HG02884 (cell line): ENCODE measurements at regions not wholly inside any gene's neighbourhood (a gene's known extent, or its start where the extent isn't known, plus 50 kb on each side); places are given as distances from the start of the nearest gene placed in this dataset.

Experiments used
- ATAC-seq: cut with Tn5 transposase; IDR thresholded peaks from one replicate; pipeline ENCODE4 v1.9.1; 2021; ENCODE audit warnings: mild to moderate bottlenecking, moderate library complexity; ENCODE audit not compliant: unreplicated experiment

DNA sequence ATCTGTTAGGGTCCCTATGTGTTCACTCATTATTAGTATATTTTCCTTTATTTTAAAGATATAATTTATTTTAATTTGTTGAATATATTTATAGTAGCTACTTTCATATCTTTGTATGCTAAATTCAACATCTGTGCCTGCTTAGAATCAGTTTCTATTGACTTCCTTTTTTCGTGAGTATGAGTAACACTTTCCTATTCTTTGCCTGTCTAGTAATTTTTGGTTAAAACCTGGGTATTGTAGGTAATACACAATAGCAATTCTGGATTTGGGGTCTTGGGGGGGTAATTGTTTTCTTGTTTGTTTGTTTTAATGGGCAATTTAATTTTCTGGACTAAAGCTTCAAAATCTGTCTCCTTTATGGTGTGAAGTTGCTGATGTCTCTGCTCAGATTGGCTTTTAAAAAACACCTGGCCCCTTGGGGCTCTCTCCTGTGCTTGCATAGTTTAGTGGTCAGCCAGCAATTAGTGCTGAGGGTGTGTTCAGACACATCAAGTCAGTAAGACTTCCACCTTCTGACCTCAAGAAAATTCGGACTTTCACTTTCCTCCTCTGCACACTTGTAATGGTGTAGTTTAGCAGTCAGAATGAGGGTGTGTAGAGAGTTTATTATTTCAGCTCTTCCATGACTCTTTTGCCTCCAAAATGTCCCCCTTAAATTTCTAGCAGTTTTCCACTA lies 124.4 kb upstream of the MAP1B start:
- no peak for ATAC-seq

DNA sequence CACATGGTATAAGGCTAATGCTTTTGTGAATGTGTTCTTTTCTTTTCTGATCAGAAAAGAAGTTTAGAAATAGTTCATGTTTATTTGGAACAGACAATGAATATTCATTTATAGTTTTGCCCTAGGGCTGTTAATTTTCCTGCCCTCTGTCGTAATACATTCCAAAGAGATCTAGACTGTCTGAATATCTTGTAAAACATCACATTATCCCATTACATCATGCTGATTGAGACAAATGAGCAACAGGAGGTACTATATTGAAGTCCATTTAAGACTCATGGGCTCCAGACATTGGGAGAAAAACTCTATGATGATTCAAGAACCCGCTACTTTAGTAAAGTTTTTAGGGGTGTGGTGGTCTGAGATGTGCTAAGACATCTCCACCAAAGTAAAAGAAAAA lies 121.2 kb upstream of the MAP1B start:
- ATAC-seq: no peak

DNA sequence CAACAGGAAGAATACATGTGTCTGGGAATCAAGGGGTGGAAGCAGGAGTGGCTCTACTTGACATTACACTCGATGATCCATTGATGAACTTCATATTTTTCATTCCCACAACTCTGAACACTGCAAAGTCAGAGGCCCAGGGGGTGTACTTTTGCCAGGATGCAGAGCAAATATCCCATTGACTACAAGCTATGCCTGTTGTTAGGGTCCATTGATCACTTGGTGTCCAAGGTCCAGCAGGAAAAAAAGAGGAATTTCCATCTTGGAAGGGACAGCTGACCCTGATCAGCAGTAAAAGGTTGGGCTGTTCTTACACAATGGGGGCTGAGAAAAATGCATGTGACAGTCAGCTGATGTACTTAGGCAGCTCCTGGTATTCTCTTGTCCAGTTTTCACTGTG lies 118.5 kb upstream of the MAP1B start:
- ATAC-seq: no peak

DNA sequence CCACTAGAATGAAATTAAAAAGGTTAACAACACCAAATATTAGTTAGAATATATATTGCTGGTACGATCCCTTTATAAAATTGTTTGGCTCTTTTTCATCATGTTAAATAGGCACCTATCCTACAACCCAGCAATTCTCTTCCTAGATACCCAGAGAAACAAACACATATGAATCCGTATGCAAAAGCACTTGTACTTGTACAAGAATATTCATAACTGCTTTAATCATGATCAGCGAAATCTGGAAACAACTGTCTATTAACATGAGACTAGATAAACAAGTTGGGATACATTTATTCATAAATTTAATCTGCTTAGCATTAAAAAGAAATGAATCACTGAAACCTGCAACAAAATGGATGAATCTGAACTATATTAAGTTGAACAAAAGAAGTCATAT lies 113.7 kb upstream of the MAP1B start:
- ATAC-seq: no peak

DNA sequence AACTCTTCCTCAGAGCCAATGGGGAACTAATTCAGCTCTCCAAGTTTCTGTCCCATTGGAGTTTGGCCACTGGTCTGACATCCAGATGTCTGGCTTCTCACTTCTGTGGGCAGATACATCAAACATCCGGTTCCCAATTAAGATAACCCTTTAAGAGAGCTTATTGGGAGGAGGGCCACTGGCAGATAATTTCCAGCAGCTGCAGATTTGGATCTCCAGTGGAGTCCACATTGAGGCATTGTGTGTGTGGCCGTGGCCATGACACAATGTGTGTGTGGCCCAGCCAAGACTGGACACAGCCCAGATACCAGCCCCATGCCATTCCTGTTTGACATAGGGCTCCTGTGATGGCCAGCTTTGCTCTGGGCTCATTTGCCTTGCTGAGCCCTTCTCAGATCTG lies 110.5 kb upstream of the MAP1B start:
- ATAC-seq: no peak

DNA sequence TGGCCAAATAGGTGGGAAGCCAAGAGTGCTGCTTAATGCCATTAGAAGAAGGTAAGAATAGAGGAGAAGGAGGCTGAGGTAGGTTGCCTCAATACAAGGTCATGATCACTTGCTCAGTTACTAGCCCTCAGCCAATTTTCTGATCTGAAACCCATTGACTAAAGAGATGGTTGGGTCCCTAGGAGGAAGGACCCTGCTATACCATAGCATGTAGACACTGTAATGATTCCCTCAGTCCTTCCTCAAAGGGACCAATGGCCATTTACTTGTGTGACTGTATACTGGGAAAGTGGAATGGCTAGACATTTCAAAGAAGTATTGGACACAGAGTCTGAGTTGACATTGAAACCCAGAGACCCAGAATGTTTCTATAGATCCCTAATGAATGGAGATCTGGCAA lies 108.5 kb upstream of the MAP1B start:
- no peak for ATAC-seq

DNA sequence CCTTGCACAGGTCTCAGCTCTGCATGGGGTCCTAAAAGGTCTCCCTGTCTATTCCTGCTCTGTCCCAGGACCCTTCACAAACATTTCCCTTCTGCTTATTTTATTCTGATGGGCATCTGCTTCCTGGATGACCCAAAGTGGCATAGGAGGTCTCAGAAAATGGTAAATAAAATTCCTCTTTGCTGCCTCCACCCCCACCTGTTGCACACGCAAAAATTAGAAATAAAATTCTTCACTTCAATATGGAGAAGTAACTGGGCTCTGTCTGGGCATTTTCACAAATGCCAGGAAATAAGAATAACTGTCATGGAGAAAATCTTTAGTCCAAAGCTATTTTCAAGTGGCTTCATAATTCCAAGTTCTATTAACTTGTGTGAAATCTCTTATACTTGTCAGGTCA lies 106.6 kb upstream of the MAP1B start:
- no peak for ATAC-seq

DNA sequence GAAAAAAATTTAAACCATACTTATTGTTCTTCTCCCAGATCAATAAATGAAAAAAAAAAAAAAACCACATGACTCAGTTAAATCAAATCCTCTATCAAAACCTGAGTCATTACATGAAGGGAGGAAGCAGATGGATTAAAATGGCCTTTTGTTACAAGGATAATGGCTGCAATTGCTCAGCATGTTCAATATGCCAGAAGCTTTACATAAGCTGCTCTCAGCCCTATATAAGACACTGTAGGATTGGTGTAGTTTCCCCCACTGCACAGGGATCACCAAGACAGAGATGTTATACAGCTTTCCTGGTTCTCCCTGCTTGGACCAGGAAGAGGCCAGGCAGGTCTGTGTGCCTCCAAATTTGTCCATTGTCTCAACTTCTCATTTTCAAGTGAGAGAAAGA lies 101.6 kb upstream of the MAP1B start:
- ATAC-seq: no peak

DNA sequence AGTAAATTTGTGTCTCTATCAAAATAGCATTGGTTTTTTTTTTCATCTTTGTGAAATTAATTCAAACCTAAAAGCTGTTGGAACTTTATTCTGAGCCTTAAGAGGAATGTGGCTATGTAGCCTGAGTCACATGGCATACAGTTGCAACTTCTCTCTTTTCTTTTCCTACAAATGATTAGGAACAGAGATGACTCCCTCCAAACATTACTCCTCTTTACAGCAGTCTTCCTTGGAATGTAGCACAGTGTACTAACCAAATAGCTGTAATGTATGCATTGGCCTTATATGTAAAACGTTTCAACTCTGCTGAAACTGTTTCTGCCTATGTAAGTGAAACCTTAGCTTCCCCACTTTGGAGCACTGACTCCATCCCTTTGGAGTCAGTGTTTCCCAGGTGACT lies 100.9 kb upstream of the MAP1B start:
- no peak for ATAC-seq

DNA sequence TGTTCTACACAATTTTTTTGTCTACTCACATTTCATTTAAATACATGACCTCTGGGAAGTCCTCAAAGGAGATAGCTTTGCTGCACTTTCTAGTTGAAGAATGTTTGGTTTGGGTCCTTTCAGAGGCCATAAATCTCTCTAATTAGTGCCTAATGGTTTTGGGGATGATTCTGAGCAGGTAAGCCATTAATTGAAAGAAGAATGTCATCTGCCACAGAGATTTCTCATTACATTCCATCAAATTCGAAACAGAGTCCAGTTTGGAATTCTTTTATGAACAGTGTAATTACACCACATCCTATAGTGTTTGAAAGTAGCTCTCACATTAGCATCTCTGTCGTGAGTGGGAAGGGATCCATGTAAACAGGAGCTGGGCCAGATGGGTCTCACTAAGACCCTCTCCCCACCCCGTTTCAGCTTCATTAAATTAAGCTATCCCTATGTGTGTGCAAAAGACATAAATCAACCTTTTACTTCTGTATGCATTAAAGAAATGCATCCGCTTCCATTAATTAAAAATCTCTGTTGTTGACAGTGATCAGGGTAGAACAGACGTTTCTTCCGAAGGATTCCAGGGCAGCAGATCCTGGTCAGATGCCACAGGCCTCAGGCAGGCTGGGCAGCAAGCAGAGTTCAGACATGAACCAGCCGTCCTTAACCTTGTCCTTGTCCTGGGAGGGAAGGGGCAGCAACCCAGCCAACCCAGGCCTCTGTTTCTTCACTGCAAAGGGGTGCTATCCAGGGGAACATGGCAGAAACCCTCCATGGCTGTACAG lies 99.8 kb upstream of the MAP1B start:
- no peak for ATAC-seq

DNA sequence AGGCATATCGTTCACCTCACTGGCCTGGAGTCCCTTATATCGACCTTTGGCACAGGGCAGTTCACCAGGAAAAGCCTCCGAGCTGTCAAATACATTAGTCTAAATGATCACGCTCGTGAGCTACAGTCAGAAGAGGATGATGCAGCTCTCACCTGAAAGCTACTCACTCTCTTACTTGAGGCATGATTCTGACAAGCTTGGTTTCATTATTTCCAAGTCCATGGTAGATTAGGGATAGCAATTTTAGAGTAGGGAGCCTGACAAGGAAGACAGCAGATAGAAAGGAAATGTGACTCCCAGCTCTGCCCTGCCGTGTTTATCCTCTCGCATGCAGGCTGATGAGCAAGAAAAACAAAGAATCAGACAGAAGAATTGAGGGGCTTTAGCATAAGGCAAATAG lies 98.0 kb upstream of the MAP1B start:
- ATAC-seq: no peak

DNA sequence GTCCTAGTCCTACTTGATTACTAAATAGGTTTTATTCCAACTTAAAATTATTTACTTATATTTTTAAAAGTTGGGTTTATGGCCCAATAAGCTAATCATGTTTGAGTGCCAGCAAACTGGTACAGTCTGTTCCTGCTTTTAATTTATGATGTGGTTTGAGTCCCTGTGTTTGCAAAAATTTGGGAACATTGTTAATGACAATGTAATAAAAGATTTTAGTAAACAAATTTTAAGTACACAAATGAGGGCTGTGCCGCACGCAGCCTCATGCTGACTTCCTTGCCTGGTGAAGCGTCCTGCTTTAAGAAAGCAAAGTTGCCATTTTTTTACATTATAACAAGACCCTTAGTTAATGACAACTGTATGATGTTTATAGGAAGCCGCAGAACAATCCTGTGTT lies 96.8 kb upstream of the MAP1B start:
- ATAC-seq: no peak

DNA sequence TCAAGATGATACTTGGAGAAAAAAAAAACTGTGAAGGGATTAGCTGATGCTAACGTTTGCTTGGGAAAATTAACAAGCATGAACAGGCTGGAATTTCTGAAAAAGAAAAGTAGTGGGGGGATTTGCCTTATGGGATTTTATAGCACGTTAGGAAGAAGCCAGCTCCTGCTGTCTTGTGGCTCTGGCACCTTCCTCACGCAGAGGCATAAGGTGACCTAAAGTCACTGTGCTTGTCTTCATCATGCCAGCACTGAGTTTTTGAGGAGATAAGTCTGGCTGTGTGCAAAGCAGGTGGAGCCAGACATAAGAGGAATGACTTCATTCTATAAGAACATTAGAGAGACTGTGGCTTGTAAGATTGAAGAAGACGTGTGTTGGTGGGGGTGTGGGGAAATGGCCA lies 94.4 kb upstream of the MAP1B start:
- ATAC-seq: no peak

DNA sequence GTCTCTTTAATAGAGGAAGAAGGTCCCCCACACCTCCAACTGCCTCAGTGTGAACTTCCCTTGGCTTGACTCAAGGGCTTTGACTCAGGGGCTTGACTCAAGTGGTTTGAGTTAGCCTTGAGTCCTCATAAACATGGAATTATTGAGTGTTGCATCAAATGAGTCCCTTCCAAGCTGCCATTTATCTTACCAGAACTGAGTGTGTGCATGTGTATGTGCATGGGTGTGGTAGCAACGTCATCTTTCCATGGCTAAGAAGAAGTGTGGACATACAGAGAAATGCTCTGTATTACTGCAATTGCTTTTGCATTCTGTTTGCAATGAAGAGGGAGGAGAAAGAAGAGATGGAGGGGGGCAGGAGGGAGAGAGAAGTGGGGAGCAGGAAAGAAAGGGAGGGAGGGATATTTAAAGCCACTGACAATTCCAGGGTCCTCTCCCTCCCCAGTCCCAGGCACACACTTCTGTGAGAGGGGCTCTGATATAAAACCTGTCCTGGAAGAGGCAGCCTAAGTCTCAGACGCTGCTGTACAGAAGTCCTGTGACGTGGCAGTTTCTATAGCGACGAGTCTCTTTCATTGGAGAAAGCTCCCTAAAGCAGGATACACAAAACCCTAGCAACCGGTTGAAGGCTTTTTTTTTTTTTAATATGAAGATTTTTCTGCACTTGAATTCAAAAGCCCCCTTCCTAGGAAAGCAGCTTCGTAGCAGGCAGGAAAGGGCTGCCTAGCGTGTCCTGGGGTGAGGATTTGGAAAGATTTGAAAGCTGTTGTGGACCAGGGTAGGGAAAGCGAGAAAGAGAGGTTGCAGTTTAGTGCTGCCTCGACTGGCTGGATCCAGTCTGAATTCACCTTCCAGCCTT lies 93.3 kb upstream of the MAP1B start:
- no peak for ATAC-seq

DNA sequence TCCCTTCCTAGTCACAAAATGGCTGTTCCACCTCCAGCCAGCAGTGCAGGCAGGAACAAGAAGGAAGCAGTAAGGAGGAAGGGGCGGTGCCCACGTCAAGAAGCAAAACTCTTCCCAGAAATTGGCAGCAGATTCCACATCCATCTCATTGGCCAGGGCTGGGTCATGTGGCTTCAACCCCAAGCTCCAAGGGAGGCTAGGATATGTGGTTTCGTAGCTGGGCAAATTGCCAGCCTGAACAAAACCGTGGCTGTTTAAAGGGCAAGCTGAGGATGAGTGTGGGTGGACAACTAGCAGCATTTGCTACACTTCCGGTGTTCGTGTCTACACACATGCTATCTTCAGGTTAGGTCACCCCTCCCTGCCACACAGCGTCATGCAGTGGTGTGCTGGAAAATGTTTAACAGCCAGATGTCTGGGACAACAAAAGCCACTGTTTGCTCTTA lies 92.1 kb upstream of the MAP1B start:
- no peak for ATAC-seq

DNA sequence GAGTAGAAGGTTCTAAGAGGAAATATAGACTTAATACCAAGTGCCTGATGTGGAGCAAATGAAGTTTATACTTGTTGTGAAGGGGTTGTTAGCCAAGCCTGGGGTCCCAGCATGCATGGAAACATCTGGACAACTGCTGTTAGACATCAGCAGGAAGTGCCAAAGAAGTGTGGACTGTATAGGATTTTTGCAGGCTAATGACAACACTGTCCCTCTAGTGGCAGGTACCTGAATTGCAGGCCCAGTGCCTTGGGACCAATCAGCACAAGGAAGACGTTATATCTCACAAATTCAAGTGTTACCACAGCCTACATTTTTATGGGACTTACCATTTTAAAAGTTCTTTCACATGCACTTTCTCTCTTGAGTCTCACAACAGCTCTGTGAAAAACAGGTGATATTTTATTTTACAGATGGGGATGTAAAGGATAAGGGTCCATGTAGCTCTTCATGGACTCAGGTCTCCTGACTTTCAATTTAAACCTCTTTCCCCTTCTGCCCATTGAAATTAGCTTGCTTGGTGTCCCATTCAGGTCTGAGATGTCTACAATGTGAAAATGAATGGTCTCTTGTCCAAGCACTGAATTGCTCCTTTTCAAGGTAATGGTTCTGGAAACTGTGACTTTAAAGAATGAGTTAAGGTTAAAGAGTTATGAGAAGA lies 89.0 kb upstream of the MAP1B start:
- no peak for ATAC-seq

DNA sequence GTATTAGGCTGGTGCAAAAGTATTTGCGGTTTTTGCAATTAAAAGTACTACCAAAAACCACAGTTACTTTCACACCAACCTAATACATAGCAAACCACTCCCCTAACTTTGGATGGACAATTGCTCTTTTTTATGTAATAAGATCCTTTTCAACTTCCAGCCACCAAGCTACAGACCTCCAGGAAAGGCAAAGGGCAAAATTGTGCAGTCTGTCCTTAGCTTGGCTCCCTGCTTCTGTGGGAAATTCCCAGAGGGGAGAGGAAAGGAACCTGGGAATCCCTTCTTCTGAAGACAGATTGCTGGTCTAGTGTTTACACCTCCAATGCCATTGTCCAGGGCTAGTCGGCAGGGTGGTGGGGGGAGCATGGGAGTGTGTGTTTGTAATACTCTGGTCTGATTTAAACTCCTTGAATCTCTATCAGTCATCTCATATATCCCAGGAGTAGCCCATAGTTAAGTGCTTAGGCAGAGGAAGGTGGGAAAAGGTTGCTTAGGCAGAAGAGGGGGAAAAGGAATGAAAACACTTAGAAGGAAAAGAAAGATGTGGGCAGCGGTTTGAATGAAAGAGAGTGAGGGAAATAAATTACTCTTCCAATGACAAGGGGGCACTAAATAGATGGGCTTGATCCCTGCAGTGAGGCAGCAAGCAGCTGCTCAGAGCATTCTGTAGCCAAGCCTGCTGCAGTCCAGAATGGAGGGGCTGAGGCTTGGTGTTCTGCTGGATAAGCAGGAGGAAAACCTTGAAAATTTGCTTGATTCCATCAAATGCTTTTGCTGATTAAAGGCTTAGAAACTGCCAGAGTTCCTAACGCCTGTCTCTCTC lies 86.9 kb upstream of the MAP1B start:
- ATAC-seq: no peak

DNA sequence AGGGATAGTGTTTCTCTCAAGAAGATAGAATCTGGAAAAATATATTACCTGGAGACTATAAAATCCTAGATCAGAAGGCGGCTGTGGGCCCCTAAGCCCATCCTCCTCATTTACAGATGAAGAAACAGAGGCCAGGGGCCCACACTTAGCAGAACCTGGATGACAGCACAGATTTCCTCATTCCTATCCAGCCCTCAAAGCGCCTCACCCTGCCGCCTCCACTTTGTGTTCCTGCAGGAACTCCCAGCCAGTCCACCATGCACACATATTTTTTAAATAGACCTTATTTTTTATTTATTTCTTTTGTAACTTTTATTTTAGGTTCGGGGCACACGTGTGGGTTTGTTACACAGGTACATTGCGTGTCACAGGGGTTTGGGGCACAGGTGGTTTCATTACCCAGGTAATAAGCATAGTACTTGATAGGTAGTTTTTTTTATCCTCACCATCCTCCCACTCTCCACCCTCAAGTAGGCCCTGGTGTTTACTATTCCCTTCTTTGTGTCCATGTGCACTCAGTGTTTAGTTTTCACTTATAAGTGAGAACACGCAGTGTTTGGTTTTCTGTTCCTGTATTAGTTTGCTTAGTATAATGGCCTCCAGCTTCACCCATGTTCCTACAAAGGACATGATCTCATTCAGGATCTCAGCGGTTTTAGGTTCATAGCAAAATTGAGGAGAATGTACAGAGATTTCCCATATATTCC lies 85.5 kb upstream of the MAP1B start:
- ATAC-seq: no peak

DNA sequence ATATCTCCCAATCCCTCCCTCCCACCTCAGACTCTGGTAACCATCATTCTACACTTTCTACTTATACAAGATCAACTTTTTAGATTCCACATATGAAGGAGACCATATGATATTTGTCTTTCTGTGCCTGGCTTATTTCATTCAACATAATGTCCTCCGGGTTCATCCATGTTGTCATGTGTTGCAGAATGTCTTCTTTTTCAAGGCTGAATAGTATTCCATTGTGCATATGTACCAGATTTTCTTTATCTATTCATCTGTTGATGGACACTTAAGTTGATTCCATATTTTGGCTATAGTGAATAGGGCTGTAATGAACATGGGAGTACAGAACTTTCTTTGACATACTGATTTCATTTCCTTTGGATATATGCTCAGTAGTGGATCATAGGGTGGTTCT lies 78.9 kb upstream of the MAP1B start:
- no peak for ATAC-seq

DNA sequence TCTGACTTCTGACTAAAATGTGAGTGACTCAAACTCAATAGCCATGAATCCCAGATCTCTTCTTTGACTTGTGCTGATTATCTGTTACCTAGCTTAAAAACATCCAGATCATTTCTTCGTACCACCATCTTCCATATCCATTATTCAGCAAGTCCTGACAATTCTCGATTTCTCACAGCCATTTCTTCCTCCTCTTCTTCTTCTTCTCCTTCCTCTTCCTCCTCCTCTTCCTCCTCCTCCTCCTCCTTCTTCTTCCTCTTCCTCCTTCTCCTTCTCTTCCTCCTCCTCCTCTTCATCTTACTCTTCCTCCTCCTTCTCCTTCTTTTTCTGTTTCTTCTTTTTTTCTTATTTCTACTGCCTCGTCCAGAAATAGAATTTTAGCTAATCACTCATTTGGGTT lies 77.0 kb upstream of the MAP1B start:
- ATAC-seq: no peak
